Psoas muscle (tissue), 7 donors: ENCODE measurements at regions not wholly inside any gene's neighbourhood (a gene's known extent, or its start where the extent isn't known, plus 50 kb on each side); places are given as distances from the start of the nearest gene placed in this dataset.

ENCODE experiments used
- ATAC-seq, 4 donors: fragments of 200-7000 bp; cut with Tn5 transposase; one replicate each; pipeline ENCODE4 v1.9.1; 2020; ENCODE audit warnings: moderate library complexity in 3 of 4, mild to moderate bottlenecking in 2 of 4
- DNase-seq, 2 donors: peaks; one replicate each; pipeline ENCODE4 v3.0.0-alpha.2; 2020
- H3K27ac ChIP-seq: fragments of 200-600 bp; one replicate; pipeline ENCODE4 v1.8.0; 2022
- H3K27me3 ChIP-seq, 3 donors: fragments of 200-600 bp in 1 of 3; one replicate each; pipeline versions ENCODE4 v1.6.1 to v1.8.0; 2013 to 2022; ENCODE audit warnings: low read length in 2 of 3, mild to moderate bottlenecking in 2 of 3, moderate library complexity in 1 of 3; ENCODE audit not compliant: insufficient read depth in 3 of 3
- H3K36me3 ChIP-seq, 2 donors: fragments of 200-600 bp in 1 of 2; one replicate each; pipeline versions ENCODE4 v1.6.1 to v1.8.0; 2013 to 2022; ENCODE audit warnings: low read depth in 1 of 2, mild to moderate bottlenecking in 1 of 2, moderate library complexity in 1 of 2; ENCODE audit not compliant: insufficient read depth in 1 of 2
- H3K4me1 ChIP-seq: fragments of 200-600 bp; one replicate; pipeline ENCODE4 v1.8.0; 2022
- H3K4me3 ChIP-seq: fragments of 200-600 bp; one replicate; pipeline ENCODE4 v1.8.0; 2022; ENCODE audit warnings: mild to moderate bottlenecking
- H3K9me3 ChIP-seq: fragments of 200-600 bp; one replicate; pipeline ENCODE4 v1.8.0; 2022
- CTCF ChIP-seq: fragments of 200-600 bp; IDR thresholded peaks from one replicate; pipeline ENCODE4 v1.8.0; 2022; ENCODE audit warnings: antibody characterized with exemption
- WGBS, 3 donors: extraction: QIAGEN DNeasy Blood & Tissue Kit; methylation state at CpG; one replicate each; pipeline versions ENCODE4 v1.1.6 to v1.1.7; 2013; 5-methylcytosine and 5-hydroxymethylcytosine counted together
- intact Hi-C, 2 donors: fragments of 100-400 bp; cut with DNase I; formaldehyde crosslinking; loops; one replicate each; pipeline versions ENCODE4 v1.11.0 to v1.14.2; 2022
- donor health status: healthy with polysubstance abuse.
- donor health status: DM: no; HTN: no; CAD: no; lungs with moderate emphysema.
- donor health status: Bipolar disorder and iron deficiency.
- donor health status: healthy.
- donor health status: DM: yes; HTN: yes; CAD: no.
- donor health status: DM: no; HTN: no; CAD: no.
- donor health status: DM: yes; HTN: yes; CAD: no.

- 29 to 33% (median 31%) methylated on average over 5 of the region's 5 CpGs for WGBS, 3 donors
- no peak for DNase-seq
- Histone ChIP-seq H3K4me1 (no peaks in the 10 kb centered on the region), H3K27me3 (peaks cover 0 to 7% (median 0%) of the 10 kb centered on the region in 3 donors), H3K9me3 (no peaks in the 10 kb centered on the region), H3K36me3 (no peaks in the 10 kb centered on the region), H3K27ac (no peak overlapping the region), H3K4me3 (no peak overlapping the region)
- ATAC-seq, result no peak
- intact Hi-C loops, result no loop called here
- no peak for TF ChIP-seq CTCF
Observed at GRCh38 chr18:78546281-78546680, 433.3 kb upstream of the SALL3 start.

- intact Hi-C loops, result no loop called here
- ATAC-seq, result no peak
- WGBS, 3 donors, result 88 to 93% (median 91%) methylated on average over 16 to 19 of the region's 19 CpGs
Observed at GRCh38 chr18:78547817-78548216, 431.8 kb upstream of the SALL3 start.

GRCh38 chr18:78548261-78549058 is 431.2 kb upstream of the SALL3 start:
- H3K4me3 ChIP-seq, result no peak overlapping the region
- no peak for ATAC-seq
- H3K27ac ChIP-seq, result no peak overlapping the region
- H3K4me1 ChIP-seq, result no peaks in the 10 kb centered on the region
- TF ChIP-seq CTCF, result no peak
- no peaks in the 10 kb centered on the region for H3K36me3 ChIP-seq
- no peak for DNase-seq
- intact Hi-C loops, result no loop called here
- whole genome bisulfite sequencing, 3 donors, result 88 to 93% (median 89%) methylated on average over 30 of the region's 30 CpGs
- peaks cover 0 to 7% (median 0%) of the 10 kb centered on the region in 3 donors for H3K27me3 ChIP-seq
- H3K9me3 ChIP-seq, result no peaks in the 10 kb centered on the region

More at GRCh38 chr18:78547817-78548216, 431.8 kb upstream of the SALL3 start:
- Histone ChIP-seq H3K36me3 (no peaks in the 10 kb centered on the region), H3K4me3 (no peak overlapping the region), H3K27me3 (peaks cover 0 to 7% (median 0%) of the 10 kb centered on the region in 3 donors), H3K27ac (no peak overlapping the region), H3K4me1 (no peaks in the 10 kb centered on the region), H3K9me3 (no peaks in the 10 kb centered on the region)
- DNase-seq, result no peak
- no peak for TF ChIP-seq CTCF

GRCh38 chr18:78549971-78550370 is 429.6 kb upstream of the SALL3 start:
- H3K27me3 ChIP-seq, result peaks cover 0 to 7% (median 0%) of the 10 kb centered on the region in 3 donors
- no peak overlapping the region for H3K27ac ChIP-seq
- DNase-seq, result no peak
- H3K36me3 ChIP-seq, result no peaks in the 10 kb centered on the region
- WGBS, 3 donors, result 86 to 87% (median 87%) methylated on average over 8 of the region's 8 CpGs
- intact Hi-C loops, result no loop called here
- no peak for ATAC-seq
- H3K4me3 ChIP-seq, result no peak overlapping the region
- TF ChIP-seq CTCF, result no peak
- no peaks in the 10 kb centered on the region for H3K4me1 ChIP-seq
- H3K9me3 ChIP-seq, result peaks cover 8% of the 10 kb centered on the region
